SK-N-SH treated with all-trans-retinoic acid at 6 μM for 48 hours (cell line): ENCODE measurements at regions not wholly inside any gene's neighbourhood (a gene's known extent, or its start where the extent isn't known, plus 50 kb on each side); places are given as distances from the start of the nearest gene placed in this dataset.

Source experiments
- ATAC-seq: fragments of 200-7000 bp; cut with Tn5 transposase; 3 replicates; pipeline ENCODE4 v1.9.1; 2020; ENCODE audit warnings: mild to moderate bottlenecking, moderate library complexity
- ARNTL ChIP-seq: fragments of 450-650 bp; formaldehyde crosslinking; IDR thresholded peaks from 2 replicates; pipeline ENCODE4 v1.5.0; 2020; ENCODE audit warnings: low read depth, mild to moderate bottlenecking, moderate library complexity, borderline replicate concordance
- BACH2 ChIP-seq: fragments of 250-450 bp; sonication (Bioruptor Pico); IDR thresholded peaks from 2 replicates; pipeline ENCODE4 v1.9.0; 2021; ENCODE audit warnings: mild to moderate bottlenecking, borderline replicate concordance
- CREB5 ChIP-seq: fragments of 250-450 bp; sonication (Bioruptor Pico); IDR thresholded peaks from 2 replicates; pipeline ENCODE4 v1.5.1; 2020; ENCODE audit warnings: low read depth, mild to moderate bottlenecking, moderate library complexity
- CSDC2 ChIP-seq: fragments of 250-450 bp; sonication (Bioruptor Pico); IDR thresholded peaks from 2 replicates; pipeline ENCODE4 v1.5.0; 2020; ENCODE audit warnings: mild to moderate bottlenecking, moderate library complexity
- CSRNP3 ChIP-seq: fragments of 250-450 bp; sonication (Bioruptor Pico); IDR thresholded peaks from 2 replicates; pipeline ENCODE4 v1.5.1; 2021; ENCODE audit warnings: mild to moderate bottlenecking, moderate library complexity
- ESRRG ChIP-seq: fragments of 250-450 bp; sonication (Bioruptor Pico); IDR thresholded peaks from 2 replicates; pipeline ENCODE4 v1.6.1; 2021; ENCODE audit warnings: mild to moderate bottlenecking
- GLIS3 ChIP-seq: fragments of 250-450 bp; sonication (Bioruptor Pico); IDR thresholded peaks from 2 replicates; pipeline ENCODE4 v1.5.0; 2020; ENCODE audit warnings: mild to moderate bottlenecking, moderate library complexity
- ISL1 ChIP-seq: fragments of 250-450 bp; sonication (Bioruptor Pico); IDR thresholded peaks from 2 replicates; pipeline ENCODE4 v2.1.2; 2022; ENCODE audit warnings: mild to moderate bottlenecking, moderate library complexity
- PATZ1 ChIP-seq: fragments of 250-450 bp; sonication (Bioruptor Pico); IDR thresholded peaks from 2 replicates; pipeline ENCODE4 v1.8.0; 2020; ENCODE audit warnings: mild to moderate bottlenecking, moderate library complexity, borderline replicate concordance
- POU6F1 ChIP-seq: fragments of 250-450 bp; sonication (Bioruptor Pico); IDR thresholded peaks from 2 replicates; pipeline ENCODE4 v1.8.0; 2021; ENCODE audit warnings: low read depth, mild to moderate bottlenecking, moderate library complexity, borderline replicate concordance
- PPARA ChIP-seq: fragments of 250-450 bp; sonication (Bioruptor Pico); IDR thresholded peaks from 2 replicates; pipeline ENCODE4 v1.5.0; 2020; ENCODE audit warnings: mild to moderate bottlenecking, borderline replicate concordance
- RARB ChIP-seq: fragments of 250-450 bp; sonication (Bioruptor Pico); IDR thresholded peaks from 2 replicates; pipeline ENCODE4 v1.8.0; 2021; ENCODE audit warnings: mild to moderate bottlenecking, moderate library complexity
- SNAI2 ChIP-seq: fragments of 250-450 bp; sonication (Bioruptor Pico); IDR thresholded peaks from 2 replicates; pipeline ENCODE4 v1.5.0; 2020; ENCODE audit warnings: mild to moderate bottlenecking, moderate library complexity
- TCF4 ChIP-seq: fragments of 250-450 bp; sonication (Bioruptor Pico); IDR thresholded peaks from 2 replicates; pipeline ENCODE4 v1.8.0; 2021; ENCODE audit warnings: mild to moderate bottlenecking, moderate library complexity, borderline replicate concordance
- TOX ChIP-seq: fragments of 250-450 bp; sonication (Bioruptor Pico); IDR thresholded peaks from 2 replicates; pipeline ENCODE4 v1.8.0; 2021; ENCODE audit warnings: mild to moderate bottlenecking, moderate library complexity, borderline replicate concordance
- TSHZ2 ChIP-seq: fragments of 250-450 bp; sonication (Bioruptor Pico); IDR thresholded peaks from 2 replicates; pipeline ENCODE4 v1.5.0; 2020; ENCODE audit warnings: mild to moderate bottlenecking, moderate library complexity
- ZC3H10 ChIP-seq: fragments of 250-450 bp; sonication (Bioruptor Pico); IDR thresholded peaks from 2 replicates; pipeline ENCODE4 v1.5.1; 2021; ENCODE audit warnings: mild to moderate bottlenecking, moderate library complexity
- ZFP3 ChIP-seq: fragments of 250-450 bp; sonication (Bioruptor Pico); IDR thresholded peaks from 2 replicates; pipeline ENCODE4 v1.5.0; 2020; ENCODE audit warnings: mild to moderate bottlenecking, moderate library complexity
- ZFP30 ChIP-seq: fragments of 450-650 bp; formaldehyde crosslinking; IDR thresholded peaks from 2 replicates; pipeline ENCODE4 v1.5.0; 2022; ENCODE audit warnings: mild to moderate bottlenecking, moderate library complexity
- ZNF565 ChIP-seq: fragments of 450-650 bp; formaldehyde crosslinking; conservative IDR thresholded peaks from 2 replicates; pipeline ENCODE4 v1.5.0; 2020; ENCODE audit warnings: low read depth, mild to moderate bottlenecking, moderate library complexity
- ZNF70 ChIP-seq: fragments of 450-650 bp; formaldehyde crosslinking; IDR thresholded peaks from 2 replicates; pipeline ENCODE4 v1.5.0; 2020; ENCODE audit warnings: mild to moderate bottlenecking, moderate library complexity
- ZNF8 ChIP-seq: fragments of 450-650 bp; formaldehyde crosslinking; IDR thresholded peaks from 2 replicates; pipeline ENCODE4 v1.5.0; 2020; ENCODE audit warnings: mild to moderate bottlenecking, moderate library complexity

GRCh38 chr4:28973587-28974350, 1746.4 kb upstream of the PCDH7 start:
- no peak for ATAC-seq
- no peak for TF ChIP-seq RARB (CRISPR knock-in tag)
- TF ChIP-seq CSRNP3 (CRISPR knock-in tag): no peak
- no peak for TF ChIP-seq TOX (CRISPR knock-in tag)
- no peak for TF ChIP-seq BACH2 (CRISPR knock-in tag)
- no peak for TF ChIP-seq CREB5
- TF ChIP-seq PATZ1: no peak

GRCh38 chr4:28976369-28976768, 1743.8 kb upstream of the PCDH7 start:
- no peak for ATAC-seq
- TF ChIP-seq PPARA (CRISPR knock-in tag): no peak
- no peak for TF ChIP-seq CSDC2
- no peak for TF ChIP-seq CREB5
- TF ChIP-seq RARB (CRISPR knock-in tag): no peak
- TF ChIP-seq ARNTL: no peak
- no peak for TF ChIP-seq ISL1 (CRISPR knock-in tag)
- TF ChIP-seq SNAI2 (CRISPR knock-in tag): no peak
- no peak for TF ChIP-seq ZC3H10
- no peak for TF ChIP-seq TOX (CRISPR knock-in tag)
- TF ChIP-seq TCF4 (CRISPR knock-in tag): no peak
- no peak for TF ChIP-seq ZFP3
- no peak for TF ChIP-seq ZNF565 (CRISPR knock-in tag)
- TF ChIP-seq BACH2 (CRISPR knock-in tag): no peak
- TF ChIP-seq ESRRG: no peak

GRCh38 chr4:29002151-29002550, 1718.0 kb upstream of the PCDH7 start:
- no peak for TF ChIP-seq POU6F1 (CRISPR knock-in tag)
- TF ChIP-seq CSRNP3 (CRISPR knock-in tag): no peak
- TF ChIP-seq PPARA (CRISPR knock-in tag): no peak
- TF ChIP-seq ZNF70 (CRISPR knock-in tag): no peak
- TF ChIP-seq ZFP3: no peak
- no peak for TF ChIP-seq ZFP30 (CRISPR knock-in tag)
- no peak for TF ChIP-seq ESRRG
- TF ChIP-seq ZNF8 (CRISPR knock-in tag): no peak
- TF ChIP-seq TCF4 (CRISPR knock-in tag): no peak
- no peak for TF ChIP-seq TSHZ2 (CRISPR knock-in tag)
- TF ChIP-seq BACH2 (CRISPR knock-in tag): no peak
- TF ChIP-seq GLIS3: no peak
- TF ChIP-seq TOX (CRISPR knock-in tag): no peak
- no peak for ATAC-seq
